ENCODE measurements at regions not wholly inside any gene's neighbourhood (a gene's known extent, or its start where the extent isn't known, plus 50 kb on each side); places are given as distances from the start of the nearest gene placed in this dataset.

DNA sequence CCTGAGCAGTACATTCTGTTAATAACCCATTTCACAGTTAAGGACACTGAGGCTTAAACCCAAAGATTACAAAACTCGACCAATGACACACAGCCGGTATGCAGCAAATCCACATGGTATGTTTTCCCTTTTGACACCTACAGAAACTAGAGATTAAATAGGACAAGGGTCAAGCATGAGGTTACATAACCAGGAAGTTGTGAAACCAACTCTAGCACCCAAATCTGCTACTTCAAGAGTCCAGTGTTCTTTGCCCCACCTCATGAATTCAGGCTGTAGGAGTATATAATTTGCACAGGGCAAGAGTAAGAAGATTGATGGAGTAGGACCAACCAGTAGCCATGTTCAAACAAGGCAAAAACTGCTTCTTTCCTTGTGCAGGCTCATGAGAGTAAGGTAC is 249.8 kb downstream of the BCL11A start:
- Histone ChIP-seq H3K4me1 (ENCODE audit: control insufficient read depth, low read depth, low read length) (no peaks in the 10 kb centered on the region), H3K36me3 (ENCODE audit: control insufficient read depth, low read depth, low read length) (no peaks in the 10 kb centered on the region), H3K27ac (ENCODE audit: low read length) (no peak overlapping the region), H3K4me3 (ENCODE audit: low read length) (no peak overlapping the region), H3K27me3 (ENCODE audit: control insufficient read depth, insufficient read depth, low read length) (no peaks in the 10 kb centered on the region), H3K9me3 (ENCODE audit: control insufficient read depth, low read depth, low read length) (no peaks in the 10 kb centered on the region), H3K9ac (ENCODE audit: low read length) (no peak overlapping the region)

DNA sequence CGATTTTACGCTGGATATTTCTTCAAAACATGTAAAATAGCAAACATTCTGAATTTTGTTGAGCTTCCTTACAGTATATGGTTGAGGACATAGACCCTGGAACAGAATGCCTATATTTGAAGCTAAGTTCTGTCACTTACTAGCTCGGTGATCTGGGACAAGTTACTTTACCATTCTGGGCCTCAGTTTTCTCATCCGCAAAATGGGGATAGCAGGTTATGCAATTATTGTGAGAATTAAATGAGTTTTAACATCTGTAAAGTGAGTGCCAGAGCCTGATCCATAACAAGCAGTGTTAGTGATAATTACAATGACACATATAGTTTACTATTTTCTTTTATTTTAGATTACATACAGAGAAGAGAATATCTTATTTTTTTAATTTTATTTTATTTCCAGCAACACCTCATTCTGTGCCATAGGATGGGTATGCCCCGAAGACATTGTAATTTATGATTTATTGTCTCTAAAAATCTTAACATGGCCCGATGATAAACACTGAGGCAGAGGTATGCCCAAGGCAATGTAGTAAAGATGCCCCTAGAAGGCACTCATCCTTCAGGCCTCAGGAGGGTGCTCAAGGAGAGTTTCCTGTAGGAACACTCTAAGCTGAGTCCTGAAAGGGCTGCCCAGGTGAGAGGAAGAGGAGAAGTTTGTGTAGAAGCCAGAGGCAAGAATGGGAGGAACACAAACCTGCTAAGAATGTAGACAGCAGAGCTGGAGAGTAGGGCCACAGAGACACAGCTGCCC is 250.9 kb downstream of the BCL11A start:
- Histone ChIP-seq H3K9ac (ENCODE audit: low read length) (no peak overlapping the region), H3K4me1 (ENCODE audit: control insufficient read depth, low read depth, low read length) (peaks cover 5% of the 10 kb centered on the region), H3K4me3 (ENCODE audit: low read length) (no peak overlapping the region), H3K27ac (ENCODE audit: low read length) (no peak overlapping the region), H3K36me3 (ENCODE audit: control insufficient read depth, low read depth, low read length) (no peaks in the 10 kb centered on the region), H3K27me3 (ENCODE audit: control insufficient read depth, insufficient read depth, low read length) (no peaks in the 10 kb centered on the region), H3K9me3 (ENCODE audit: control insufficient read depth, low read depth, low read length) (no peaks in the 10 kb centered on the region)

DNA sequence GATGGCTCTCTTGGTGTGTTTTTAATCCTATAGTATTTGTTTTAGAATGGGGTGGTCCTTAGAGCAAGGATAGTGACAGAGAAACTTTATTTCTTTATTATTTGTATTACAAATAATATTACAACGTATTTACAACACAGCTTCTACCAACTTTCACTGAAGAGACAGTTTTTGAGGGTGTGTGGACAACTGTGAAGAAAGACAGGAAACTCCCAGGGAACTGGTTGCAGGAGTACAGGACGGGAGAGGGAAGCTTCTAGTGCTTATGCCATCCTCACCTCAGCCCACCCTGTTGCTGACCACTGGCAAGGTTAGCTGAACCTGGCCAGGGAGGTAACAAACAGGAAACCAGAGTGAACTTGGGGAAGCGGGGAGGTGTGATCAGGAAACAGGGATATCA is 251.7 kb downstream of the BCL11A start:
- H3K9ac ChIP-seq (ENCODE audit: low read length), result no peak overlapping the region
- H3K36me3 ChIP-seq (ENCODE audit: control insufficient read depth, low read depth, low read length), result no peaks in the 10 kb centered on the region
- H3K4me1 ChIP-seq (ENCODE audit: control insufficient read depth, low read depth, low read length), result peaks cover 5% of the 10 kb centered on the region
- no peaks in the 10 kb centered on the region for H3K27me3 ChIP-seq (ENCODE audit: control insufficient read depth, insufficient read depth, low read length)
- H3K4me3 ChIP-seq (ENCODE audit: low read length), result no peak overlapping the region
- no peak overlapping the region for H3K27ac ChIP-seq (ENCODE audit: low read length)
- H3K9me3 ChIP-seq (ENCODE audit: control insufficient read depth, low read depth, low read length), result no peaks in the 10 kb centered on the region

DNA sequence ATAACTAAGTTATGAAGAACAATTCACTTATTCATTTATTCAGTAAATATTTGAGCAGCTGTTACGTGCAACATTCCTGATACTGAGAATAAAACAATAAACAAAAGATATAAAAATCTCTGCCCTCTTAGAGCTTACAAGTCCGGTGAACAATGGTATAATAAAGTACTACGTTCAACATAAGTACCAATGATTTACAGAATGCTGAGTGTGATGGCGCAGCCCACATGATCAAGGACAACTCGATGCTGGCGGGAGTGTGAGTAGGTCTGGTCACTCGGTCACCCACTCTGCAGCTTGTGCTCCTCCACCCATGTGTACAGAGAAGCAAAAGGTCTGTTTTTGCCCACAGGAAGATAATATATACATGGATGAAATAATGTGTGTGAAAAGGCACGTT is 254.3 kb downstream of the BCL11A start:
- Histone ChIP-seq H3K4me1 (ENCODE audit: control insufficient read depth, low read depth, low read length) (peaks cover 5% of the 10 kb centered on the region), H3K4me3 (ENCODE audit: low read length) (no peak overlapping the region), H3K36me3 (ENCODE audit: control insufficient read depth, low read depth, low read length) (no peaks in the 10 kb centered on the region), H3K9ac (ENCODE audit: low read length) (no peak overlapping the region), H3K9me3 (ENCODE audit: control insufficient read depth, low read depth, low read length) (no peaks in the 10 kb centered on the region), H3K27ac (ENCODE audit: low read length) (no peak overlapping the region), H3K27me3 (ENCODE audit: control insufficient read depth, insufficient read depth, low read length) (no peaks in the 10 kb centered on the region)

DNA sequence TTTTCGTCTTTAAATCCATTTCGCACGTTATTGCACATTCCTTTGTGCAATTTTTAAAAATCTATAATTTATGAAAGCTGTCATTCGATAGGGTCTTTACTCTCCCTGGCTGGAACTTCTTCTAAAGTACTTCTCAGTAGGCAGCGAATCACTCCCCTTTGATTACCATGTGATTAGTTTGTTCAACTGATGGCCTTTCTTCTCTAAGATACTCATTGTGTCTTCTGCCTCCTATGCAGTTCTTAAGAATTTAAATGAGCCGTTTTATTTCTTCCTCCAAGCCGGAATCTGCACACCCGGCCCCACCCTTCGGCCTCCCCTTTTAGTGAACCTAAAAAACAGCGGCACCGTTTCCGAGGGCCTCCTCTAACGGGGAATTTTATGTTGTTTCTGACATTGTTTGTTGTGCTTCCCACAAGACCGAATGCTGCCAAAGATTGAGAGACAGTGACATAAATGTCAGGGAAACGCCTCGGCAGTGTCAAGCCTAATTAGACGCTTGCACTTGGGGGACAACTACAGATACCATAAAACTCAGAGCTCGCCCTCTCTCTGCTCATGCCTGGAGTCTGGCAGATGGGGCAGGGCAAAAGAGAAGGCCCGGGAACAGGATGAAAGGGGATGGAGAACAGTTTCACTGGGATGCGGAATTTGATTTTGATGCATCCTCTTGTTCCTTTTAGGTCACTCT is 255.3 kb downstream of the BCL11A start:
- Histone ChIP-seq H3K36me3 (ENCODE audit: control insufficient read depth, low read depth, low read length) (no peaks in the 10 kb centered on the region), H3K4me3 (ENCODE audit: low read length) (no peak overlapping the region), H3K9me3 (ENCODE audit: control insufficient read depth, low read depth, low read length) (no peaks in the 10 kb centered on the region), H3K27me3 (ENCODE audit: control insufficient read depth, insufficient read depth, low read length) (no peaks in the 10 kb centered on the region), H3K9ac (ENCODE audit: low read length) (no peak overlapping the region), H3K27ac (ENCODE audit: low read length) (no peak overlapping the region), H3K4me1 (ENCODE audit: control insufficient read depth, low read depth, low read length) (peaks cover 5% of the 10 kb centered on the region)

DNA sequence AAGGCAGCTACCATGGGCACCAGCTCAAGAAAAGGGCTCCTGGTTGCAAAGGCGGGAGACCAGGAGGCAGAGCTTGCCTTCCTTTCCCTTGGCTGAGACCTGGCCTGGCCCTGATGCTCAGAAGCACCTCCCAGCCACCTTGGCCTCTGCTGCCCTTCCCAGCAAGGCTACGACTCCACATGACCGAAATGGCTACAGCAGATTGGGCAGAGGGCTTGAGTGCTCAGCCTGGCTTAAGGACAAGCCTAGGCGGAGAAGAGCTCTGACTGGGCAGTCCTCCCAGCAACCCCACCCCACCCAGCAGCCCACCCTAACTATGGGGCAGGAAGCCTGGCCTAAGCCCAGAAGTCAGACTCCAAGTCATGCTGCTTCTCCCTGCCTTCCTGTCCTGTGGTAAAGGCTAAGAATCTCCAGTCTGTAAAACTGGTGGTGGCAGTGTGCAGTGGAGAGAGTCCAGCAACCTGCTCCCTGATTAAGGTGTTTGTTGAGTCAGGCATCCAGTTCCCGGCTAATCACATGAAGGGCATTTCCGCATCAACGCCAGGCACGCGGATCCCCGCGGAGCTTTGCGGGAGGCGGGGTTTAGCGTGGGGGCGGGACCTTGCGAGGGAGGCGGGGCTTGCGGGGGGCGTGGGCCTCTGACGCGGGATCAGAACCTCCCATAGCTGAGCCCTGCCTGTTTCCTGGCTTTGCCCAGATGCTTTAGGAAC is 256.0 kb downstream of the BCL11A start:
- Histone ChIP-seq H3K27me3 (ENCODE audit: control insufficient read depth, insufficient read depth, low read length) (no peaks in the 10 kb centered on the region), H3K36me3 (ENCODE audit: control insufficient read depth, low read depth, low read length) (no peaks in the 10 kb centered on the region), H3K9ac (ENCODE audit: low read length) (no peak overlapping the region), H3K4me1 (ENCODE audit: control insufficient read depth, low read depth, low read length) (peaks cover 5% of the 10 kb centered on the region), H3K27ac (ENCODE audit: low read length) (no peak overlapping the region), H3K9me3 (ENCODE audit: control insufficient read depth, low read depth, low read length) (no peaks in the 10 kb centered on the region), H3K4me3 (ENCODE audit: low read length) (no peak overlapping the region)

DNA sequence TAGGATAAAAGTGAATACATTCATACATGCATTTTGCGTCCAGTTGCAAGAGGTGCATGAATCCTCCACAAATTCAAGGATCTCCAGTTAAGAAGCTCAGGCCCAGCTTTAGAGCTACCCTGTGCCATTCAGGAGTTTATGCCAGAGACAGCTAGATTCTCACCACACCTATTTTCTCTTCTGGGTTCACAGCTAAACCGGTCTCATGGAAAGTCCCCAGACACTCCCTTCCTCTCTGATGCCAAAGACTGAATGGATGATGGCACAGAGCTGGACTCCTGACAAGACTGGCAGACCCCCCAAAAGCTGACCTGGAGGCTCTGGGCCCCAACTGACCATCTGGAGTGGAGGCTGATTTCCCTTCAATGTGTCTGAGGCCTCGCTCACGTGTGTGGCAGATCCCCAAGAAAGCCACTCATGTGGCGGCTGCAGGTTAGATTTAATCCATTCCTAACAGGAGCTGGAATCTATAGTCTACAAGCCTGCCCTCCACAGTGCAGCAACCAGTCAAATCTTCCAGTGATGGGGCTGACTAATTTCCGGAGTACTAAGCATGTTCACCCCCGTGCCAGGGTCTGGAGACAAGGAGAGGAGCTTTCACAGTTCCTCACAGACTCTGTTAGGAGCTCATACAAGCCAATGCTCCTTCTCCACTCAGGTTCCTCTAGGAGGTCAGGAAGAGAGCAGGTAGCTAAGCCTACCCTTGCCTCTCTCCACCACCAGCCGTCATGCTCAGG is 257.1 kb downstream of the BCL11A start:
- no peak overlapping the region for H3K9ac ChIP-seq (ENCODE audit: low read length)
- no peaks in the 10 kb centered on the region for H3K9me3 ChIP-seq (ENCODE audit: control insufficient read depth, low read depth, low read length)
- no peaks in the 10 kb centered on the region for H3K36me3 ChIP-seq (ENCODE audit: control insufficient read depth, low read depth, low read length)
- H3K27me3 ChIP-seq (ENCODE audit: control insufficient read depth, insufficient read depth, low read length), result no peaks in the 10 kb centered on the region
- no peak overlapping the region for H3K27ac ChIP-seq (ENCODE audit: low read length)
- peaks cover 5% of the 10 kb centered on the region for H3K4me1 ChIP-seq (ENCODE audit: control insufficient read depth, low read depth, low read length)
- no peak overlapping the region for H3K4me3 ChIP-seq (ENCODE audit: low read length)

DNA sequence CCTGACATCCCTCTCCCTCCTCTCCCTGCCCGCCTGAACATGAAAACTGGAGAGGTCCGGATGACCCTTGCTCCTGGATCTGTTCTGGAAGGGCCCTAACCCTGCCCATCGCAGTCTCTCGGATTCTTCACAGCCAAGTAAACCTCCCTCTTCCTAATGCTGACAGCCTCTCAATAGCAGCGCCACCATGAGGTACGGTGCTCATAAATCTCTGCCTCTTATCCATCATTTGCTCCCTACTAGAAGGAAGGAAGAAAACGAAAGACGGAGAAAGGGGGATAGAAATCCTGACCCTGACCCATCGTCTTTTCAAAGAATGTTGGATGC is 257.9 kb downstream of the BCL11A start:
- Histone ChIP-seq H3K27me3 (ENCODE audit: control insufficient read depth, insufficient read depth, low read length) (no peaks in the 10 kb centered on the region), H3K36me3 (ENCODE audit: control insufficient read depth, low read depth, low read length) (no peaks in the 10 kb centered on the region), H3K9ac (ENCODE audit: low read length) (no peak overlapping the region), H3K27ac (ENCODE audit: low read length) (no peak overlapping the region), H3K9me3 (ENCODE audit: control insufficient read depth, low read depth, low read length) (no peaks in the 10 kb centered on the region), H3K4me1 (ENCODE audit: control insufficient read depth, low read depth, low read length) (peaks cover 7% of the 10 kb centered on the region), H3K4me3 (ENCODE audit: low read length) (no peak overlapping the region)

DNA sequence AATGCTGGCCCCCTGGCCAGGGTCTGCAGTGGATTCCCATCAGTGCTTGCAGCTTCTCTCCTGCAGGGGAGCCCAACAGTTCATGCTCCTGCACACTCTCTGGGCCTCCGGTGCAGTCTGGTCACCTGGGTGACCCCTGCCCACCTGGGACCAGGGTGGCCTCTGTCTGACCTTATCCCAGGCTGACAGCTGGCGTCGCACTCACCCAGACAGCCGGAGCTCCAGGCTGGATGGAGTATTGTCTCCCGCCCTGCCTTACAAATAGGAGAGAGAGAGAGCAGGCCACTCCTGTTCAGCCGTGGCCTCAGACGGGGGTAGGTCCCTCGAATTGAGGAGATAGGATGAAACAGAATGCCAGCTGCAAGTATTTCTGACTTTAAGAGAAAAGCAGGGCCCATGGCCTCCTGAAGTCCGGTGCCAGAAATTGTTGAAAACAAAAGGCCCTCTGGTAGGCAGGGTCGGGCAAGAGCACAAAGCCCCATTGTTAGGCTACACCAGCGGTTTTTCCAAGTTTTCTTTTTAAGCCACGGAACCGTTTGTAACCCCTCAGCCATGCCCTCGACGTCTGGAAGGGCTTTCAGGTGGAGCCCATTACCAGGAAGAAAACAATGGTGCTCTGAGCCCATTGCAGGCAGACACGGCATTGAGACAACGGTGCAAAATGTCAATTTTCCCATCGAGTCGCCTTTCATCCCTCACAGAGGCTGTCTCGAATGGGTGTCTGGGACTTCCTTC is 258.4 kb downstream of the BCL11A start:
- H3K27ac ChIP-seq (ENCODE audit: low read length), result no peak overlapping the region
- H3K4me3 ChIP-seq (ENCODE audit: low read length), result no peak overlapping the region
- H3K27me3 ChIP-seq (ENCODE audit: control insufficient read depth, insufficient read depth, low read length), result no peaks in the 10 kb centered on the region
- H3K9ac ChIP-seq (ENCODE audit: low read length), result no peak overlapping the region
- H3K4me1 ChIP-seq (ENCODE audit: control insufficient read depth, low read depth, low read length), result peaks cover 7% of the 10 kb centered on the region
- no peaks in the 10 kb centered on the region for H3K36me3 ChIP-seq (ENCODE audit: control insufficient read depth, low read depth, low read length)
- no peaks in the 10 kb centered on the region for H3K9me3 ChIP-seq (ENCODE audit: control insufficient read depth, low read depth, low read length)

DNA sequence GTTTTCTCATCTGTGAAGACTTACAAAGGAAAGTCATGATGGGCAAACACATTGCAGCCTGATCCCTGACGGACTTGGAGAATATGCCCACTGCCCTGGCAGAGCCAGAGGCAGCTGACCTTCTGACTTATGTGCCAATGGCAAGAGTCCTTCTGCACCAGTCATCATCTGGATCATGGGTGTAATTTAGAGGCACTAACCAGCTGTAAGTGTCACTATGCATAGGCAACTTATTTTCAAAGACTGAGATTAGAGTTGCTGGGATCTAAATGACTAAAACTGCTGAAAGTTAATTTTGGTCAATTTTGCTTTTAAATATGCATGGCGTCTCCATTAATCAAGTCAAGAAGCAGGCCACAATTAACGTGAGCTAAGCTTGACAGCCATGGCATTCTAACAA is 261.2 kb downstream of the BCL11A start:
- H3K4me3 ChIP-seq (ENCODE audit: low read length), result no peak overlapping the region
- H3K27me3 ChIP-seq (ENCODE audit: control insufficient read depth, insufficient read depth, low read length), result no peaks in the 10 kb centered on the region
- H3K36me3 ChIP-seq (ENCODE audit: control insufficient read depth, low read depth, low read length), result no peaks in the 10 kb centered on the region
- H3K4me1 ChIP-seq (ENCODE audit: control insufficient read depth, low read depth, low read length), result peaks cover 2% of the 10 kb centered on the region
- H3K9ac ChIP-seq (ENCODE audit: low read length), result no peak overlapping the region
- H3K9me3 ChIP-seq (ENCODE audit: control insufficient read depth, low read depth, low read length), result no peaks in the 10 kb centered on the region
- H3K27ac ChIP-seq (ENCODE audit: low read length), result no peak overlapping the region

DNA sequence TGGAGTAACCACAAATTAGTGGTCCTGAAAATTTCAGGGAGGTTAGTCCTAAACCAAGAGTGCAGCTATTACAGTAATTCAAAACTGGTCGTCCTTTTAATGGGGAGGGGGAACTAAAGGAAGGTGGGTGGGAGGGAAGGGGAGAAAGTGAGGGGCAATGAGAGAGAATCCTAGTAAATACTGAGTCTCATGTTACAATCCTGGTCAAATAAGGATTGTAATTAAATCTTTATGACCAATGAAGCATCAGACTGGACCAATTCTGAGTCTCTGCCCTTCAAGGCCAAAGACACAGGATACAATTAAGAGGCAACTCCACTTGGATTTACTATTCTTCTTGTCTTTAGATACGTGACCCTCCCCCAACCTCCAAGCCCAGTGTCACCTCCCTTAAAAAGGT is 262.9 kb downstream of the BCL11A start:
- H3K4me1 ChIP-seq (ENCODE audit: control insufficient read depth, low read depth, low read length), result peaks cover 7% of the 10 kb centered on the region
- no peak overlapping the region for H3K4me3 ChIP-seq (ENCODE audit: low read length)
- H3K36me3 ChIP-seq (ENCODE audit: control insufficient read depth, low read depth, low read length), result no peaks in the 10 kb centered on the region
- no peaks in the 10 kb centered on the region for H3K27me3 ChIP-seq (ENCODE audit: control insufficient read depth, insufficient read depth, low read length)
- H3K27ac ChIP-seq (ENCODE audit: low read length), result no peak overlapping the region
- no peaks in the 10 kb centered on the region for H3K9me3 ChIP-seq (ENCODE audit: control insufficient read depth, low read depth, low read length)
- H3K9ac ChIP-seq (ENCODE audit: low read length), result no peak overlapping the region

All from iPS-18a (cell line).